Panc1 (cell line): ENCODE measurements at regions not wholly inside any gene's neighbourhood (a gene's known extent, or its start where the extent isn't known, plus 50 kb on each side); places are given as distances from the start of the nearest gene placed in this dataset.

Source experiments
- ATAC-seq: fragments of 200-7000 bp; cut with Tn5 transposase; 2 replicates; pipeline ENCODE4 v1.9.1; 2020; ENCODE audit warnings: mild to moderate bottlenecking, moderate library complexity
- BruUV-seq: library from RNA; stranded (reverse); fragments of 400-500 nt; replicated peaks from 2 replicates; lab custom pipeline; 2021; lab: Mats Ljungman, UMichigan
- CTCF ChIA-PET: fragments of 300-600 bp; sonication (Branson Sonifier 250); formaldehyde crosslinking; loops from one replicate; lab custom pipeline; 2022; ENCODE audit warnings: antibody characterized with exemption; lab: Charles Lee
- POLR2A ChIA-PET: fragments of 300-600 bp; sonication (Branson Sonifier 250); formaldehyde crosslinking; loops from one replicate; lab custom pipeline; 2022; ENCODE audit warnings: antibody characterized with exemption; lab: Charles Lee
- DNase-seq: peaks from one replicate; pipeline ENCODE4 v3.0.0-alpha.2; 2010; ENCODE audit warnings: low read depth, low spot score
- H3K27ac ChIP-seq: 2 replicates; pipeline ENCODE4 v1.5.1; 2011; ENCODE audit warnings: mild to moderate bottlenecking, low read length, inconsistent platforms
- H3K27me3 ChIP-seq: fragments of 200-500 bp; sonication (Bioruptor generic); 2 replicates; pipeline ENCODE4 v1.6.0; 2014; ENCODE audit warnings: low read length, inconsistent platforms; ENCODE audit not compliant: control insufficient read depth, insufficient read depth
- H3K36me3 ChIP-seq: fragments of 200-500 bp; sonication (Bioruptor generic); 2 replicates; pipeline ENCODE4 v1.5.1; 2014; ENCODE audit warnings: inconsistent platforms, mild to moderate bottlenecking, low read length, moderate library complexity; ENCODE audit not compliant: control insufficient read depth, insufficient read depth
- H3K4me1 ChIP-seq: 2 replicates; pipeline ENCODE4 v1.5.1; 2011; ENCODE audit warnings: inconsistent platforms, mild to moderate bottlenecking, low read length, moderate library complexity; ENCODE audit not compliant: control insufficient read depth, insufficient read depth
- H3K4me3 ChIP-seq, 2 experiments: 2 replicates each; pipeline ENCODE4 v1.5.1; 2011 to 2012; ENCODE audit warnings: low read depth in 2 of 2, low read length in 2 of 2, mild to moderate bottlenecking in 2 of 2, inconsistent platforms in 1 of 2, moderate library complexity in 1 of 2
- H3K9me3 ChIP-seq: fragments of 200-500 bp; sonication (Bioruptor generic); 2 replicates; pipeline ENCODE4 v1.5.1; 2014; ENCODE audit warnings: low read depth, mild to moderate bottlenecking, inconsistent platforms, low read length, moderate library complexity; ENCODE audit not compliant: control insufficient read depth, insufficient read depth
- CTCF ChIP-seq: fragments of 450-650 bp; IDR thresholded peaks from 2 replicates; pipeline ENCODE4 v1.5.1; 2017; ENCODE audit warnings: mild to moderate bottlenecking
- POLR2AphosphoS5 ChIP-seq: IDR thresholded peaks from 2 replicates; pipeline ENCODE4 v1.6.1; 2012; ENCODE audit warnings: mild to moderate bottlenecking, low read depth, low read length, moderate library complexity
- REST ChIP-seq, 2 experiments: IDR thresholded peaks; 2 replicates each; pipeline ENCODE4 v1.6.1; 2011 to 2012; ENCODE audit warnings: low read depth in 2 of 2, control low read depth in 1 of 2, low read length in 1 of 2, mild to moderate bottlenecking in 1 of 2, moderate library complexity in 1 of 2; ENCODE audit not compliant: insufficient read depth in 1 of 2
- SIN3A ChIP-seq: IDR thresholded peaks from 2 replicates; pipeline ENCODE4 v1.6.1; 2012; ENCODE audit warnings: low read depth, mild to moderate bottlenecking, low read length, moderate library complexity, borderline replicate concordance; ENCODE audit not compliant: insufficient read depth
- TCF7L2 ChIP-seq: IDR thresholded peaks from 2 replicates; pipeline ENCODE4 v1.6.1; 2011; ENCODE audit warnings: mild to moderate bottlenecking, low read depth, low read length, inconsistent platforms
- in situ Hi-C: cut with HindIII; loops from 2 replicates; pipeline ENCODE4 v1.10.0; 2016; ENCODE audit warnings: low sequenced_read_pairs, low pct_unique_long_range_greater_than_20kb
- intact Hi-C: fragments of 100-400 bp; cut with micrococcal nuclease; formaldehyde crosslinking; loops from one replicate; pipeline ENCODE4 v1.10.0; 2022; ENCODE audit not compliant: unreplicated experiment

GRCh38 chr6:87975561-87975960, 72.1 kb upstream of the SPACA1 start:
- TF ChIP-seq SIN3A, result no peak
- ChIA-PET POLR2A (no interaction called here), CTCF (no interaction called here)
- intact Hi-C loops, result no loop called here
- no peak for ATAC-seq
- no peak for DNase-seq
- no TSS peak for BruUV-seq
- H3K4me1 ChIP-seq, result no peaks in the 10 kb centered on the region
- H3K36me3 ChIP-seq, result no peaks in the 10 kb centered on the region
- no peaks in the 10 kb centered on the region for H3K9me3 ChIP-seq
- no peak overlapping the region for H3K4me3 ChIP-seq
- H3K27me3 ChIP-seq, result 0 out of 2 replicates have a peak, but pooled peaks cover 2% of the 10 kb centered on the region
- no peak overlapping the region for H3K27ac ChIP-seq
- in situ Hi-C loops, result no loop called here

GRCh38 chr6:87972279-87972678, 75.4 kb upstream of the SPACA1 start:
- Histone ChIP-seq H3K4me1 (no peaks in the 10 kb centered on the region), H3K4me3 (no peak overlapping the region), H3K36me3 (no peaks in the 10 kb centered on the region), H3K27ac (no peak overlapping the region), H3K27me3 (peaks cover 29% of the 10 kb centered on the region), H3K9me3 (no peaks in the 10 kb centered on the region)
- intact Hi-C loops, result no loop called here
- no peak for DNase-seq
- ChIA-PET CTCF (interaction anchor here (0.7 kb wide), 1 partner anchor 118 kb away, joined by 3 read pairs; no protein-coding TSS in a partner anchor), POLR2A (no interaction called here)
- TF ChIP-seq REST (IDR thresholded peaks at IDR 0.05; ENCODE audit: insufficient read depth in 1 of 2, low read depth in 2 of 2, low read length in 1 of 2) (no peak), SIN3A (no peak), TCF7L2 (no peak), CTCF (no peak), POLR2AphosphoS5 (no peak)
- no TSS peak for BruUV-seq
- in situ Hi-C loops, result no loop called here
- ATAC-seq, result no peak

GRCh38 chr6:87971605-87972262, 75.9 kb upstream of the SPACA1 start:
- ATAC-seq (no peak), DNase-seq (no peak)
- TF ChIP-seq REST (IDR thresholded peaks at IDR 0.05; ENCODE audit: insufficient read depth in 1 of 2, low read depth in 2 of 2, low read length in 1 of 2), result no peak
- no peak for TF ChIP-seq CTCF
- no peak for TF ChIP-seq SIN3A
- no peak for TF ChIP-seq TCF7L2
- no peak for TF ChIP-seq POLR2AphosphoS5
- H3K27ac ChIP-seq, result no peak overlapping the region
- no peaks in the 10 kb centered on the region for H3K4me1 ChIP-seq
- no peak overlapping the region for H3K4me3 ChIP-seq
- H3K27me3 ChIP-seq, result peaks cover 32% of the 10 kb centered on the region
- in situ Hi-C loops (no loop called here), intact Hi-C loops (no loop called here)
- ChIA-PET POLR2A (no interaction called here), CTCF (interaction anchor here (0.6 kb wide), 1 partner anchor 859 kb away, joined by 3 read pairs; no protein-coding TSS in a partner anchor)
- no TSS peak for BruUV-seq
- H3K36me3 ChIP-seq, result no peaks in the 10 kb centered on the region
- no peaks in the 10 kb centered on the region for H3K9me3 ChIP-seq
